ENCODE measurements at regions not wholly inside any gene's neighbourhood (a gene's known extent, or its start where the extent isn't known, plus 50 kb on each side); places are given as distances from the start of the nearest gene placed in this dataset.

DNA sequence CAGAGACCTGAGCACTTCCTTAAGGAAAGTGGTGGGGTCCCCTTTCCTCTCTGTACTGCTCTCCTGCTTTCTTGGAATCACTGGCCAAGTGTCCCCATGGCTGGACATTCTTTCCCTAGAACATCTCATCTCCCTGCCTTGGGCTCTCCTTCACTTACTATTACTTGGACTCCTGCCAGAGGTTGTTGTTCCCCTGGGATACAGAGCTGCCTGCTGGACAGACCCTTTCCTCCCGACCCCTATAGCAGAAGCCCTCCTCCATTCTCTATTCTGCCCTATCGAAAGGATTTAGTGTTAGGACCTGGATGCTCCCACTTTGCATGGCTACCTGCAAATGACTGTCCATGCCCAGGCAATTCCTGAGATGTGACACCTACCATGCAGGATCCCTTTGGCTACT is 164.3 kb upstream of the PODXL start:
- no peak overlapping the region for H3K27ac ChIP-seq (ENCODE audit: low read depth, low read length)
- no peaks in the 10 kb centered on the region for H3K27me3 ChIP-seq (ENCODE audit: control insufficient read depth in 3 of 3, insufficient read depth in 3 of 3, low read length in 3 of 3)
- no peak overlapping the region for H3K9ac ChIP-seq (ENCODE audit: low read depth in 1 of 3, low read length in 3 of 3)
- no peaks in the 10 kb centered on the region for H3K36me3 ChIP-seq (ENCODE audit: control insufficient read depth in 3 of 3, insufficient read depth in 3 of 3, low read length in 3 of 3)
- H3K4me3 ChIP-seq (ENCODE audit: low read length in 3 of 3), result no peak overlapping the region
- H3K9me3 ChIP-seq (ENCODE audit: control insufficient read depth in 3 of 3, low read length in 3 of 3), result no peaks in the 10 kb centered on the region
- H3K4me1 ChIP-seq (ENCODE audit: control insufficient read depth in 3 of 3, insufficient read depth in 3 of 3, low read length in 3 of 3), result peaks cover 0 to 3% (median 0%) of the 10 kb centered on the region in 3 donors

DNA sequence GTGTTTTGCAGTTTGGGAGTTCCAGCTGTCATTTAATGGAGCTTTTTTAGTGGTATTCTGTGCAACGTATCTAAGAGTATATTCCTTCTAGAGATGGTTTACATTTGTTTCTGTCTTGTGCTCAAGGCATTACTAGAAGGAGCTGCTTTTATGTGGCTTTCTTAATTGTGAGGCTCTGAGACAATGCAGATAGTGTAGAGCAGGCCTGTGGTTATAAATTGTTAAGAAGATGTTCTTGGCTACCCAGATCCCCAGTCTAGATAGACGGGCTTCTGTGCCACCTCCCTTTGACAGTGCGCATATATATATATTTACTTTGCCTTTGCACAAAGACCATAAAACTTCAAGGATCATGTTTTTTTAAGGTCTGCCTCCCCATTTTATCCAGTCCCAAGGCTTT is 160.8 kb upstream of the PODXL start:
- Histone ChIP-seq H3K27me3 (ENCODE audit: control insufficient read depth in 3 of 3, insufficient read depth in 3 of 3, low read length in 3 of 3) (no peaks in the 10 kb centered on the region), H3K4me1 (ENCODE audit: control insufficient read depth in 3 of 3, insufficient read depth in 3 of 3, low read length in 3 of 3) (no peaks in the 10 kb centered on the region), H3K36me3 (ENCODE audit: control insufficient read depth in 3 of 3, insufficient read depth in 3 of 3, low read length in 3 of 3) (no peaks in the 10 kb centered on the region), H3K4me3 (ENCODE audit: low read length in 3 of 3) (no peak overlapping the region), H3K27ac (ENCODE audit: low read depth, low read length) (no peak overlapping the region), H3K9ac (ENCODE audit: low read depth in 1 of 3, low read length in 3 of 3) (no peak overlapping the region), H3K9me3 (ENCODE audit: control insufficient read depth in 3 of 3, low read length in 3 of 3) (no peaks in the 10 kb centered on the region)

DNA sequence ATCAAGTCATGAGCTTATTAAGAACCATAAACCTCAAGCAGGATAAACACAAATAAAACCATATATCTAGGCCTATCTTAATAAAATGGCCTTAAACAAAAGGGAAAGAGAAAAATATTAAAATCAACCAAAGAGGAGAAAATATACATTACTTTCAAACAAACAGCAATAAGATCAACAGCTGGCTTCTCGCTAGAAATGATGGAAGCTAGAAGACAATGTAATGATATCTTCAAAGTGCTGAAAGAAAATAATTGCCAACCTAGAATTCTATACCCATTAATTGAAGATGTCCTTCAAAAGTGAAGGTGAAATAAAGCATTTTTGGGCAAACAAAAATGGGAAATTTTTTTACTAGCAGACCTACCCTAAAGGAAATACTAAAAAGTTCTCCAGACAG is 142.9 kb upstream of the PODXL start:
- H3K9me3 ChIP-seq (ENCODE audit: control insufficient read depth in 3 of 3, low read length in 3 of 3), result no peaks in the 10 kb centered on the region

DNA sequence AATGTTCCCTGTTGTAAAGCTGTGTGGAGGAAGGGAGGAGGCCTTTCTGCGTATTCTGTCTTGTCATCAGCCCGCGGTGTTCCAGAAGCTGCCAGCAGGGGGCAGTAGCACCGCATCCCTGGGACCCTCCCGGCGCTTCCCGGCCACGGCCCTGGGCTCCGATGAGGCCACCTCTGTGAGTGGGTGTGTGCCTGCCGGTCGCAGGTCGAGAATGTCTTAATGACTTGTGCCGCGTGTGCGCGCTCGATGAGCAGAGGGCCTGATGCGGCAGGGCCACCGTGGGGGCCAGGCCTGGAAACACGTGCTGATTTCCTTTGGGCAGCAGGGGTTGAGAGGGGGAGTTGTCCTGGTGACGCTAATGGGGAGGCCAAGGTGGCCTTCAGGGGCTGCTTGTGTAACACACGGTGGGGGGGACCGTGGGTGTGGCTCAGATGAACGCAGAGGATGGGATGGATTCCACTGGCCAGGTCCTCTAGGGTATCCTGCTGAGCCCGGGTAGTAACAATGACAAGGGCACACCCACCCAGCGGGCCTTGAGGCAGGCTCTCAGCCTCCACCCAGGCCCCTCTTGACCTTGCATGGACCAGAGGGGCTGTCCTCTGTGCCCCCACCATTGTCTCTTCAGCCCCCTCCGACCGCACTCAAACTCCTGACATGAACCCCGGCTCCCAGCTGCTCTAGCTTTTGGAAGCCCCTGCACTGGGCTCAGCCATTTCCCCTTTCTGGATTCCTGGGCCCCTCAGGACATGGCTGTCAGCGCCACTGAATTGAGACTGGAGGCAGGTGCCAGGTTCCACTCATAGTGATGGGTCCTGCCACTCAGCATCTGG is 135.9 kb upstream of the PODXL start:
- no peak overlapping the region for H3K4me3 ChIP-seq (ENCODE audit: low read length in 3 of 3)
- peaks cover 21 to 42% (median 38%) of the 10 kb centered on the region in 3 donors for H3K27me3 ChIP-seq (ENCODE audit: control insufficient read depth in 3 of 3, insufficient read depth in 3 of 3, low read length in 3 of 3)
- H3K4me1 ChIP-seq (ENCODE audit: control insufficient read depth in 3 of 3, insufficient read depth in 3 of 3, low read length in 3 of 3), result peaks cover 0 to 6% (median 3%) of the 10 kb centered on the region in 3 donors
- no peaks in the 10 kb centered on the region for H3K36me3 ChIP-seq (ENCODE audit: control insufficient read depth in 3 of 3, insufficient read depth in 3 of 3, low read length in 3 of 3)
- no peak overlapping the region for H3K9ac ChIP-seq (ENCODE audit: low read depth in 1 of 3, low read length in 3 of 3)
- H3K9me3 ChIP-seq (ENCODE audit: control insufficient read depth in 3 of 3, low read length in 3 of 3), result no peaks in the 10 kb centered on the region
- no peak overlapping the region for H3K27ac ChIP-seq (ENCODE audit: low read depth, low read length)

More for the DNA sequence above, 142.9 kb upstream of the PODXL start:
- H3K9ac ChIP-seq (ENCODE audit: low read depth in 1 of 3, low read length in 3 of 3), result no peak overlapping the region
- H3K4me3 ChIP-seq (ENCODE audit: low read length in 3 of 3), result no peak overlapping the region
- peaks cover under 1 to 9% (median 2%) of the 10 kb centered on the region in 3 donors for H3K27me3 ChIP-seq (ENCODE audit: control insufficient read depth in 3 of 3, insufficient read depth in 3 of 3, low read length in 3 of 3)
- no peaks in the 10 kb centered on the region for H3K4me1 ChIP-seq (ENCODE audit: control insufficient read depth in 3 of 3, insufficient read depth in 3 of 3, low read length in 3 of 3)
- H3K27ac ChIP-seq (ENCODE audit: low read depth, low read length), result no peak overlapping the region
- no peaks in the 10 kb centered on the region for H3K36me3 ChIP-seq (ENCODE audit: control insufficient read depth in 3 of 3, insufficient read depth in 3 of 3, low read length in 3 of 3)

DNA sequence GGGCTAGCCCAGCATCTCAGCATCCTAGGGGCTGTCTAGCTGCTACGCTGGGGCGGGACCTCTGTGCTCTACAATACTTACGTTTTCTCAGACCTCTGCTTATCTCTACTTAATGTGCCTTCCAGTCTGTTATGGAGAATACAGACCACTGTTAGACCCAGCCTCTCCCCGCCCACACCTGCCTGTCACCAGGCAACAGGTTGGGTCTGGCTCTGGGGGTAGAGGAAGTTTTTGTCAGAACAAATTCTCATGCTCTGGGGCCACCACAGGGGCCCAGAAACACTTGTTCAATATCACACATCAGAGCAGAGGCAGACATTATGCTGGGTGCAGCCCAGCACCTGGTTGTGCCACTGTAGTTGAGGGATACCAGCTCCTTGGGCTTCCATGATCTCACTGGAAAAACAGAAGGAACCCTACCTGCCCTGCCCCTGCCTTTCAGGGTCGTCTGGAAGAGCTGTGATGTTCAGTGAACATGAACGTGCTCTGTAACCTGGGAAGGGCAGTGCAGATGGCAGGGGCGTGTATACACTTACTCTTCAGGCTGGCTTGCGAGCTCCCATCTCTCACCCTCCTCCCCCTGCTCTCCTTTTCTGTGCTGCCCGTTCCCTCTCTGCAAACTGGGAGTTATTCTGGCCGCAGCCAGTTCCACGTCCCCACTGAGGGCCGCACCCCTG is 135.2 kb upstream of the PODXL start:
- no peaks in the 10 kb centered on the region for H3K36me3 ChIP-seq (ENCODE audit: control insufficient read depth in 3 of 3, insufficient read depth in 3 of 3, low read length in 3 of 3)
- H3K4me3 ChIP-seq (ENCODE audit: low read length in 3 of 3), result no peak overlapping the region
- no peaks in the 10 kb centered on the region for H3K9me3 ChIP-seq (ENCODE audit: control insufficient read depth in 3 of 3, low read length in 3 of 3)
- no peak overlapping the region for H3K9ac ChIP-seq (ENCODE audit: low read depth in 1 of 3, low read length in 3 of 3)
- H3K27me3 ChIP-seq (ENCODE audit: control insufficient read depth in 3 of 3, insufficient read depth in 3 of 3, low read length in 3 of 3), result peaks cover 21 to 49% (median 40%) of the 10 kb centered on the region in 3 donors
- no peak overlapping the region for H3K27ac ChIP-seq (ENCODE audit: low read depth, low read length)
- peaks cover 0 to 6% (median 3%) of the 10 kb centered on the region in 3 donors for H3K4me1 ChIP-seq (ENCODE audit: control insufficient read depth in 3 of 3, insufficient read depth in 3 of 3, low read length in 3 of 3)

DNA sequence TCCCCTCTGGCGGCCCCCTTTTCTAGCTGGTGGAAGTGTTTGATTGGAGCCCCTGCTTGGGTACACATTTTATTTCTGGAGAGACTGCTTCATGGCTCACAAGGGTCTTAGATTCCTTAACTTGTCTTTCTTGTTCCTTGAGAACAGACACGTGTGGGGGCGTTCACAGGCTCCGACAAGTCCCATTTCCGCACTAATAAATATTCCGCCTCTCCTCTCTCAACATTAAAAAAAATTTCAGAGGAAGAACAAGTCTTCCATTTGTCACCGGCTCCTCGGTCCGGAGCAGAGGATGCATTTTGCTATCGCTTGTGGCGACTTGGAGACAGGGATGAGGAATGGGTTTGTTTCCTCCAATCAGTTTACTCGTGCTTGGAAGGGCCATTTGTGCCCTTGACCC is 134.0 kb upstream of the PODXL start:
- H3K9ac ChIP-seq (ENCODE audit: low read depth in 1 of 3, low read length in 3 of 3), result no peak overlapping the region
- H3K27me3 ChIP-seq (ENCODE audit: control insufficient read depth in 3 of 3, insufficient read depth in 3 of 3, low read length in 3 of 3), result peaks cover 27 to 49% (median 43%) of the 10 kb centered on the region in 3 donors
- H3K9me3 ChIP-seq (ENCODE audit: control insufficient read depth in 3 of 3, low read length in 3 of 3), result no peaks in the 10 kb centered on the region
- H3K36me3 ChIP-seq (ENCODE audit: control insufficient read depth in 3 of 3, insufficient read depth in 3 of 3, low read length in 3 of 3), result no peaks in the 10 kb centered on the region
- H3K27ac ChIP-seq (ENCODE audit: low read depth, low read length), result no peak overlapping the region
- peaks cover 0 to 6% (median 3%) of the 10 kb centered on the region in 3 donors for H3K4me1 ChIP-seq (ENCODE audit: control insufficient read depth in 3 of 3, insufficient read depth in 3 of 3, low read length in 3 of 3)
- no peak overlapping the region for H3K4me3 ChIP-seq (ENCODE audit: low read length in 3 of 3)

DNA sequence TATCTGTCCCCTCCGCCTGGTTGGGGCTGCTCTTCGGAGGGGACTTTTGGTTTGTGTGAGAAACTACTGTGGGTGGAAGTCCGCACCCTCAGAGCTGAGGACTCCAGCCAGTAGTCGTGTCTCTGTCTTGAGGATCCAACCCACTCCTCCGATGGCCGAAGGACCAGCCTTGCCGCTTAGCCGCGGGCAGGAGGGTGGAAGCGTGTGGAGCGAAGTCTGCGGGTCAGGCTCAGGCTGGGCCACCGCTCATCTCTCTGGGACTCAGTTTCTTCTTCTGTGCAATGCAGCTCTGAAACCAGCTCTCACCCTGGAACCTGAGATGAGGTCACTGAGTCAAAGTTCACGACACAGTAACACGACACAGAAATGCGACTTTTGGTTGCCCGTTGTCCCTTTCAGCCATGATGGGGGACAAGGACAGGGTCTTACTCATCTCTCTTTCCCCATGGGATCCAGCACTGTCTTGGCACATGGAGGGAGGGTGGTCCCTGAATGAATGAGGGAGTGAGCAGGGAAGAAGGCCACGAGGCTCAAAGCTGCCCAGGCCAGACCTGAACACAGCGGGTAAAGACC is 133.3 kb upstream of the PODXL start:
- no peaks in the 10 kb centered on the region for H3K36me3 ChIP-seq (ENCODE audit: control insufficient read depth in 3 of 3, insufficient read depth in 3 of 3, low read length in 3 of 3)
- H3K27me3 ChIP-seq (ENCODE audit: control insufficient read depth in 3 of 3, insufficient read depth in 3 of 3, low read length in 3 of 3), result peaks cover 27 to 49% (median 39%) of the 10 kb centered on the region in 3 donors
- no peak overlapping the region for H3K9ac ChIP-seq (ENCODE audit: low read depth in 1 of 3, low read length in 3 of 3)
- no peak overlapping the region for H3K4me3 ChIP-seq (ENCODE audit: low read length in 3 of 3)
- H3K4me1 ChIP-seq (ENCODE audit: control insufficient read depth in 3 of 3, insufficient read depth in 3 of 3, low read length in 3 of 3), result peaks cover 0 to 6% (median 3%) of the 10 kb centered on the region in 3 donors
- H3K9me3 ChIP-seq (ENCODE audit: control insufficient read depth in 3 of 3, low read length in 3 of 3), result no peaks in the 10 kb centered on the region
- H3K27ac ChIP-seq (ENCODE audit: low read depth, low read length), result no peak overlapping the region

DNA sequence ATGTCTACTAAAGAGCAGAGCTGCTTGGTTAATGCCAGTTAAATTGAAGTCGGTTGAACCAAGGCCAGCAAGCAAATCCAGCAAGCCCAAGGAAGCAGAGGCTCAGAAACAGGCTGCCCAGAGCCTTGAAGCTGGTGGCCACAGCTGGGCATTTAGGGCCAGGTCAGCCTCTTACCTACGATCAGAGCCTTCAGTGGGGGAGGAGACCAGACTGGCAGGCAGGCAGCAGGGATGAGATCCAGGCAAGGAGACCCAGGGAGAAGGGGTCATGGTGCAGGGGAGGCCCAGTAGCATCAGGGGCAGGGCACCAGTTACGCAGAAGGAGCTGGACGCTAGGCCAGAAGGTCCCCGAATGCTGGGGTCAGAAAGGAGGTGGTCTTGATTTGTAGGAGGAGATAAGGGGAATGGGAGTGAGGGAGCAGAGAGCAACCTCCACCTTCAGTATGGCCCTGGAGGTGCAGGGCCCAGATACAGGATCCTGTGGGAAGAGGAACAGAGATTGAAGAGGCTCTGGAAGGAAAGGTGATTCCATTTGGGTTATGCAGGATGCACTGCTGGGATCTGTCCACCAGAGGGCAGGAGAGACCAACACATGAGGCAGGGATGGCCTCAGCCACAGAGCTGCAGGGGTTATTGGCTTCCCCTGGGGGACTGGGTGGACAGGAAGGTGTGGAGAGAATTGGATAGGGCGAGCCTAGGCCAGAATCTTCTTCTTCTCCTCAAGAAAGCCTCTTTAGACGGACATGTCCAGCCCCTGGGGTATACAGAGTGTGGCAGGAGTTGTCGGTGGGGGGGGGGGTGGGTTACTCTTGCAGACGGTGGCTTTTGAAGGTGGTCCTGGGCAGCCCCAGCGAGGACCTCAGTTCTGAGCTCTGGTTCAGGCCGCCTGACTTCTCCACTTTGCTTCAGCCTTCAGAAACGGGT is 132.6 kb upstream of the PODXL start:
- Histone ChIP-seq H3K36me3 (ENCODE audit: control insufficient read depth in 3 of 3, insufficient read depth in 3 of 3, low read length in 3 of 3) (no peaks in the 10 kb centered on the region), H3K9ac (ENCODE audit: low read depth in 1 of 3, low read length in 3 of 3) (no peak overlapping the region), H3K4me3 (ENCODE audit: low read length in 3 of 3) (no peak overlapping the region), H3K27ac (ENCODE audit: low read depth, low read length) (no peak overlapping the region), H3K4me1 (ENCODE audit: control insufficient read depth in 3 of 3, insufficient read depth in 3 of 3, low read length in 3 of 3) (peaks cover 0 to 6% (median 3%) of the 10 kb centered on the region in 3 donors), H3K9me3 (ENCODE audit: control insufficient read depth in 3 of 3, low read length in 3 of 3) (no peaks in the 10 kb centered on the region), H3K27me3 (ENCODE audit: control insufficient read depth in 3 of 3, insufficient read depth in 3 of 3, low read length in 3 of 3) (peaks cover 25 to 49% (median 39%) of the 10 kb centered on the region in 3 donors)

DNA sequence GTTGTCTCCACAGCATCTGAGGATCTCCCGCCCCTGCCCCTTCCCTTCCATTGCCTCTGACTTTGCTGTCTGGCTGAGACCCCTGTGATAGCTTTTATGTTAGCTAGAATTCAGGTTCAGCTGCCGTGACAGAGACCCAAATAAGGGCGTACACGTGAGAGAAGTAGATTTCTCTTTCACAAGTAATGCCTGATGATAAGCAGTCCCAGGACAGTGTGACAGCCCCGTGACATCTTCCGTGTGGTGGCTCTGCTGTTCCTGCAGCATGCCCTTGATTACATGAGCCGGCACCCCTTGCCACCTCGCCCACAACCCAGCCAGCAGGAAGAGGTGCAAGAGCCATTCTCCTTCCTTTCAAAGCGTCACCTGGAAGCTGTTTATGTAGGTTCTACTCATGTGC is 130.9 kb upstream of the PODXL start:
- no peak overlapping the region for H3K27ac ChIP-seq (ENCODE audit: low read depth, low read length)
- H3K4me1 ChIP-seq (ENCODE audit: control insufficient read depth in 3 of 3, insufficient read depth in 3 of 3, low read length in 3 of 3), result peaks cover 0 to 6% (median 3%) of the 10 kb centered on the region in 3 donors
- peaks cover 21 to 45% (median 40%) of the 10 kb centered on the region in 3 donors for H3K27me3 ChIP-seq (ENCODE audit: control insufficient read depth in 3 of 3, insufficient read depth in 3 of 3, low read length in 3 of 3)
- H3K9ac ChIP-seq (ENCODE audit: low read depth in 1 of 3, low read length in 3 of 3), result no peak overlapping the region
- H3K9me3 ChIP-seq (ENCODE audit: control insufficient read depth in 3 of 3, low read length in 3 of 3), result no peaks in the 10 kb centered on the region
- no peak overlapping the region for H3K4me3 ChIP-seq (ENCODE audit: low read length in 3 of 3)
- no peaks in the 10 kb centered on the region for H3K36me3 ChIP-seq (ENCODE audit: control insufficient read depth in 3 of 3, insufficient read depth in 3 of 3, low read length in 3 of 3)

All from skeletal muscle tissue (tissue), 3 donors.